HCT116 (cell line): ENCODE measurements at regions not wholly inside any gene's neighbourhood (a gene's known extent, or its start where the extent isn't known, plus 50 kb on each side); places are given as distances from the start of the nearest gene placed in this dataset.

Experiments
- CEBPB ChIP-seq: IDR thresholded peaks from 2 replicates; pipeline ENCODE4 v1.6.1; 2012; ENCODE audit warnings: low read depth
- EZH2 ChIP-seq: fragments of 200-600 bp; sonication (generic); IDR thresholded peaks from 2 replicates; pipeline ENCODE4 v1.6.1; 2017; ENCODE audit warnings: antibody characterized with exemption, mixed run types
- POLR2A ChIP-seq: IDR thresholded peaks from 2 replicates; pipeline ENCODE4 v1.7.0; 2011; ENCODE audit warnings: borderline replicate concordance; ENCODE audit not compliant: insufficient read depth, insufficient read length; ENCODE audit errors: extremely low read depth
- POLR2AphosphoS5 ChIP-seq: IDR thresholded peaks from 2 replicates; pipeline ENCODE4 v1.6.1; 2011; ENCODE audit warnings: mild to moderate bottlenecking, low read depth, low read length, moderate library complexity
- REST ChIP-seq: IDR thresholded peaks from 2 replicates; pipeline ENCODE4 v1.6.1; 2012; ENCODE audit warnings: low read depth
- SRF ChIP-seq: IDR thresholded peaks from 2 replicates; pipeline ENCODE4 v1.6.1; 2012; ENCODE audit warnings: low read depth

DNA sequence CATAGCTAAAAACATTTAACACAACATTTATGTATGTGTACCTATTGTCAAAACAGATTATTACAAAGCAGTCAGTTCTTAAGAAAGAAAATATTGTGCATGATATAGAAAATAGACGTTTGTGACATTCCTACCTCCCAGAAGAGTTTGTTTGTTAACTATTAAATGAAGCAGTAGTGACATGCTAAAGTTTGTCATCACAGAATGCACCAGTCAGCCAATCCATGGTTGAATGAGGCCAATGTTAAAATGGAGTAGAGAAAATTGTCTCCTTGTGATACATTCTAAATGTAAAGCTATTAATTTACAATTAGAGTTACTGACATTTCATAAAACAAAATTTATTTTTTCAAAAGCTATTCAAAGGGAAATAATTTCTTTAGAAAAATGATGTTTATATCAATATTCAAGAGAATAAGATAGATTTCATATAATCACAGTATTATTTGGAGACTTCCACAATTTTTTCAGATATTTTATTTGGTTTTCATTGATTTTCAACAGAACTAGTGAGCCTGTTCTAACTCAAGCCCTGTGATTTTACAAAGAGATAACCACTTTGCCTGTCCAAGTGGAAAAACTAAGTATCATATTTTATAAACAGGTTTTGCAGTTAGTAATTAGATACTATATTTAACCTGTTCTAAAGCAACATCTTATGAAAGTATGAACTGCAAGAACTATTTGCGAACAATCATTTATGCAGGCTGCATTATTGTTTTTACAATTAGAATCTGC is 176.8 kb downstream of the ISL1 start:
- TF ChIP-seq POLR2A = no peak
- TF ChIP-seq CEBPB = no peak
- TF ChIP-seq EZH2 = no peak
- no peak for TF ChIP-seq POLR2AphosphoS5
- no peak for TF ChIP-seq SRF
- no peak for TF ChIP-seq REST
